GM12864 (cell line): ENCODE measurements at regions not wholly inside any gene's neighbourhood (a gene's known extent, or its start where the extent isn't known, plus 50 kb on each side); places are given as distances from the start of the nearest gene placed in this dataset.
A peak's percentile ranks its signal among the peaks of the same experiment; 100 is the strongest.

Experiments
- DNase-seq: peaks from one replicate; pipeline ENCODE4 v3.0.0-alpha.2; 2011; ENCODE audit warnings: low read depth
- H3K4me3 ChIP-seq: 2 replicates; pipeline ENCODE4 v1.5.1; 2011; ENCODE audit warnings: mild to moderate bottlenecking, low read depth, low read length, control low read depth
- TF ChIP-seq, protein P1 (sequence below): IDR thresholded peaks from 2 replicates; pipeline ENCODE4 v1.5.1; 2011; ENCODE audit warnings: low read depth, mild to moderate bottlenecking, moderate library complexity, low read length, control low read depth, inconsistent platforms; ENCODE audit errors: missing control alignments

DNA sequence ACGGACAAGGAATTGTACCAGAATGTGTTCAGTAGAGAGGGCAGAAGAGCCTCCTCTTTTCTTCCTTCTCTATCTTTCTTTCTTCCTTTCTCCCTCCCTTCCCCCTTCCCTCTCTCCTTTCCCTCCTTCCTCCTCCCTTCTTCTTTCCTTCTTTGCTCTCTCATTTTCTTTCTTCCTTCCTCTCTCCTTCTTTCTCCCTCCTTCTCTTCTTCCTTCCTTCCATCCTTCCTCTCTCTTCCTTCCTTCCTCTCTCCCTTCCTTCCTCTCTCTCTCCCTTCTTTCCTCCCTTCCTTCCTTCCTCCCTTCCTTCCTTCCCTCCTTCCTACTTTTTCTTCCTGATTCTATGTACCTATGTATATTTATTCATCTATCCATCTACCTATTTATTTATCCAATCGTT, 59.7 kb upstream of the SDK2 start:
- TF ChIP-seq, protein P1, sequence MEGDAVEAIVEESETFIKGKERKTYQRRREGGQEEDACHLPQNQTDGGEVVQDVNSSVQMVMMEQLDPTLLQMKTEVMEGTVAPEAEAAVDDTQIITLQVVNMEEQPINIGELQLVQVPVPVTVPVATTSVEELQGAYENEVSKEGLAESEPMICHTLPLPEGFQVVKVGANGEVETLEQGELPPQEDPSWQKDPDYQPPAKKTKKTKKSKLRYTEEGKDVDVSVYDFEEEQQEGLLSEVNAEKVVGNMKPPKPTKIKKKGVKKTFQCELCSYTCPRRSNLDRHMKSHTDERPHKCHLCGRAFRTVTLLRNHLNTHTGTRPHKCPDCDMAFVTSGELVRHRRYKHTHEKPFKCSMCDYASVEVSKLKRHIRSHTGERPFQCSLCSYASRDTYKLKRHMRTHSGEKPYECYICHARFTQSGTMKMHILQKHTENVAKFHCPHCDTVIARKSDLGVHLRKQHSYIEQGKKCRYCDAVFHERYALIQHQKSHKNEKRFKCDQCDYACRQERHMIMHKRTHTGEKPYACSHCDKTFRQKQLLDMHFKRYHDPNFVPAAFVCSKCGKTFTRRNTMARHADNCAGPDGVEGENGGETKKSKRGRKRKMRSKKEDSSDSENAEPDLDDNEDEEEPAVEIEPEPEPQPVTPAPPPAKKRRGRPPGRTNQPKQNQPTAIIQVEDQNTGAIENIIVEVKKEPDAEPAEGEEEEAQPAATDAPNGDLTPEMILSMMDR, result no peak
- H3K4me3 ChIP-seq, result no peak overlapping the region
- no peak for DNase-seq

DNA sequence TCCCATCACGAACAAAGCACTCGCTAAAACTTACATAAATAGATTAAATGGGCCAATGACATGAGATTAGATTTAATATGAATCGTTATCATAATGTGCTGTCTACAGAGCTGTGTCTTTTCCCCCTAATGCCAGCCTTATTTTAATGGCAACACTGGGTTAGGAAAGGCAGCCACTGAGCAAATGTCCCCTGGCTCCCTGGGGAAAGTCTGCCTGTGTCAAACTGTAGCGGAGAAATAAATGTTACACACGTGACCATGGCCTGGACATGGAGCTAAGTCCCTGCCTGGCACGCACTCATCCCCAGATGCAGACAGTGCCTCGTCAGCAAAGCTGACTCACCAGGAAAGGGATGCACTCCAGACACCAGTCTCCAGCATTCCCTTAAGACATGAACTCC, 61.3 kb upstream of the SDK2 start:
- DNase-seq, result no peak
- TF ChIP-seq, protein P1, result no peak
- H3K4me3 ChIP-seq, result no peak overlapping the region

DNA sequence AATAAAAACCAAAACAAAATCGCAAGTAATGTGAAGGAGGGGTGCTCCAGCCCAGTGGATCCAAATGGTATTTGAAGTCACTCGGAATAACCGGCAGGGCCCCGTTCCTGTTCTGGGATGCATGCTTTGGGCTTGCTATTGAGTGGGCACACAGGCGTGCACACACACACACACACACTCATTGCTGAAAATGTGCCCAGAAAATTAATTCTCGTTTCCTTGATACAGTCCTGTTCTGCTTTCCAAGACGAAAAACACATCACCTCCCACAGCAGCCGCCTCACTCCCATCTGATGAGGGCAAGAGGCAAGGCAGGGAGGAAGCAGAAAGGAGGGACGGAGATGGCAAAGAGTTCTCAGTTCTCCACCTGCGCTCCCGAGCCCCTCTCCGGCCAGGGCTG, 62.2 kb upstream of the SDK2 start:
- no peak overlapping the region for H3K4me3 ChIP-seq
- no peak for DNase-seq
- TF ChIP-seq, protein P1, result no peak

DNA sequence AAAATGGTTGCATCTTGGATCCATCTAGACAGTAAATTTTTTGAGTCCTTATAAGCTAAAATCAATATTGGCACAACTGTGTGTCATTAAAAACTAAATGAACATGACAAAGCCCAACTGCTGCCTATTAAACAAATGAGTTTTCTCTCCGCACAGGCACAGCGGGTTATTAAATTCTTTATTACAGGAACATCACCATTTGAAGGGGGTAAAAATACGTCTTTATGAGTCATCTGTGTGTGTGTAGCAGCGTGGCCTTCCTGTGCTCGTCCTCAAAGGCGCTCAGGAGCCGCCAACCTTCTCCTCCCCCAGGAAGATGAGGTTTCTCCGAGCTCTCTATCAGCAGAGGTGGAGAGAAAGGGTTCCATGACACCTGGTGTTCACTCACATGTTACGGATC, 62.6 kb upstream of the SDK2 start:
- no peak overlapping the region for H3K4me3 ChIP-seq
- TF ChIP-seq, protein P1, result no peak
- DNase-seq, result no peak

DNA sequence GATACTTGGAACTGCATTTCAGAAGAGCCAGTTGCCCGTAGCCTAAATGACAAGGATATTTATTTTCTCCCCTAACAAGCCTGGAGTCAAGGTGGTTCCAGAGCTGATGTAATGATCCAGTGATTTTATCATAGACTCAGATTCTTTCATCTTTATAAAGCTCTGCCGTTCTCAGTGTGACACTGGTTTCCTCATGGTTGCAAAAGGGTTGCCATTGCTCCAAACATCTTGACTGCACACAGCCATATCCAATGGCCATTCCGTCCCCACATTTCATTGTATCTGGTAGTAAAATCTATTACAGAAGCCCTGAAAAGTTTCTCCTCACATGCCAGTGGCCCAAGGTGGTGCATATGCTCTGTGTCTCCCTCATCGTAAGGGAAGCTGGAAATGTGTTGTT, 63.1 kb upstream of the SDK2 start:
- TF ChIP-seq, protein P1, result no peak
- H3K4me3 ChIP-seq, result no peak overlapping the region
- DNase-seq, result no peak

DNA sequence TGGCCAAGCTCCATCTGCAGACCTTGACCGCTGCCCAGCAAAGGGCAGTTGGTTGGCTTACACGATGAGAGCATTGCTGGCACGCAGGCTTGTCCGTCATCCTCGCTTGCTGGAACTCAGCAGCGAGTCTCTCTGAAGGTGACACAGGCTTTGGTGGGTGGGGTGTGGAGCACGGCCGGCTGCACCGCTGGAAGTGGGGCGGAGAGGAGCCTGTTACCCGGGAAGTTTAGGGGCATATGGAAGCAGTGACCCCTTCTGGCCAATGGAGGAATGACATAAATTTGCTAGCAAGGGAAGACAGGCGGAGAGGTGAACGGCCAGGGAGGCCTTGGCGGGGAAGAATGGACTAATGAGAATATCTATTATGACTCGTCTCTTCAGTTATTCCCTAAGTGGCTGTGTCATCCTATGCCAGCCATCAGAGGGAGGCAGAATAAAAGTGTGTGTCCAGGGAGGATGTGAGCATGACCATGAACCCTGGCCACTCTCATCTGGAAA, 65.9 kb upstream of the SDK2 start:
- DNase-seq, result peak; percentile 8
- TF ChIP-seq, protein P1, result peak; percentile 82
- H3K4me3 ChIP-seq, result no peak overlapping the region

DNA sequence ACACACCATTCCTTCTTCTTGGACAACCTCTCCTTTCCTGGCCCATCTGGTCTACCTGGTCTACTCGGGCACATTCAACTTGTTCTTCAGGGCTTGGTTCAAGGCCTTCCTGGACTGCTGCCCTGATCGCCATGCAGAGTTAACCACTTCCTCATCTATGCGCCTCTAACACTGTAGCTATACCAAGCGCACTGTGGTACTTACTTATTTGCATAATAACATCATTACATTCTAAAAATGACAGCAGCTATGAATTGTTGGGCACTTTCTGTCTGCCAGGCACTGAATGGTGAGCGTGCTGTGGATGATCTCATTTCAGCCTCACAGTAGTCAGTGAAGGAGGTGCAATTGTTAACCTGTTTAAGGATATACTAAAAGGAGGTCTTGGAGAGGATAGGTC, 66.9 kb upstream of the SDK2 start:
- DNase-seq, result no peak
- no peak overlapping the region for H3K4me3 ChIP-seq
- TF ChIP-seq, protein P1, result no peak
